MM.1S (cell line): ENCODE measurements at regions not wholly inside any gene's neighbourhood (a gene's known extent, or its start where the extent isn't known, plus 50 kb on each side); places are given as distances from the start of the nearest gene placed in this dataset.

Source experiments
- DNase-seq: peaks from one replicate; pipeline ENCODE4 v3.0.0-alpha.2; 2015
- H2AFZ ChIP-seq: fragments of 300-600 bp; sonication (generic); 2 replicates; pipeline ENCODE4 v1.6.0; 2016; ENCODE audit warnings: antibody characterized with exemption, low read length
- H3F3A ChIP-seq: fragments of 300-600 bp; sonication (generic); 2 replicates; pipeline ENCODE4 v1.6.1; 2016; ENCODE audit warnings: mild to moderate bottlenecking, antibody characterized with exemption, low read length, moderate library complexity, mixed read lengths; ENCODE audit not compliant: insufficient read depth
- H3K27ac ChIP-seq: fragments of 300-600 bp; sonication (generic); 2 replicates; pipeline ENCODE4 v1.5.1; 2016; ENCODE audit warnings: mild to moderate bottlenecking, low read length
- H3K27me3 ChIP-seq: fragments of 300-600 bp; sonication (generic); replicated peaks from 2 replicates; pipeline ENCODE4 v1.6.0; 2016; ENCODE audit warnings: low read length; ENCODE audit not compliant: insufficient read depth
- H3K36me3 ChIP-seq: fragments of 300-600 bp; sonication (generic); replicated peaks from 2 replicates; pipeline ENCODE4 v1.6.1; 2016; ENCODE audit warnings: mild to moderate bottlenecking, low read length, mixed read lengths; ENCODE audit not compliant: insufficient read depth
- H3K4me1 ChIP-seq: fragments of 300-600 bp; sonication (generic); 2 replicates; pipeline ENCODE4 v1.6.1; 2016; ENCODE audit warnings: low read length, mixed read lengths
- H3K4me2 ChIP-seq: fragments of 300-600 bp; sonication (generic); 2 replicates; pipeline ENCODE4 v1.6.0; 2016; ENCODE audit warnings: low read depth, low read length
- H3K4me3 ChIP-seq: fragments of 300-600 bp; sonication (generic); 2 replicates; pipeline ENCODE4 v1.5.1; 2016; ENCODE audit warnings: low read length, mixed read lengths
- H3K79me2 ChIP-seq: fragments of 300-600 bp; sonication (generic); 2 replicates; pipeline ENCODE4 v1.6.1; 2016; ENCODE audit warnings: mixed run types, low read length, mixed read lengths
- H3K9ac ChIP-seq: fragments of 300-600 bp; sonication (generic); 2 replicates; pipeline ENCODE4 v1.6.1; 2016; ENCODE audit warnings: low read length, mixed read lengths
- H3K9me2 ChIP-seq: fragments of 300-600 bp; sonication (generic); replicated peaks from 2 replicates; pipeline ENCODE4 v1.6.1; 2016; ENCODE audit warnings: mild to moderate bottlenecking, low read length, mixed read lengths; ENCODE audit not compliant: insufficient read depth
- H3K9me3 ChIP-seq: fragments of 300-600 bp; sonication (generic); replicated peaks from 2 replicates; pipeline ENCODE4 v1.6.1; 2016; ENCODE audit warnings: mild to moderate bottlenecking, low read length, mixed read lengths; ENCODE audit not compliant: insufficient read depth
- H4K20me1 ChIP-seq: fragments of 300-600 bp; sonication (generic); 2 replicates; pipeline ENCODE4 v1.6.1; 2016; ENCODE audit warnings: mild to moderate bottlenecking, low read length, moderate library complexity, mixed read lengths; ENCODE audit not compliant: insufficient read depth
- CTCF ChIP-seq: fragments of 300-600 bp; sonication (generic); IDR thresholded peaks from 2 replicates; pipeline ENCODE4 v1.5.1; 2016; ENCODE audit warnings: antibody characterized with exemption, low read length, mixed read lengths
- EZH2 ChIP-seq: fragments of 300-600 bp; sonication (generic); optimal IDR thresholded peaks from 2 replicates; pipeline ENCODE3; 2017; ENCODE audit warnings: low read depth, mild to moderate bottlenecking, antibody characterized with exemption, low read length, mixed read lengths
- EZH2phosphoT487 ChIP-seq: fragments of 300-600 bp; sonication (generic); IDR thresholded peaks from 2 replicates; pipeline ENCODE4 v1.6.1; 2018; ENCODE audit warnings: antibody characterized with exemption, low read length

DNA sequence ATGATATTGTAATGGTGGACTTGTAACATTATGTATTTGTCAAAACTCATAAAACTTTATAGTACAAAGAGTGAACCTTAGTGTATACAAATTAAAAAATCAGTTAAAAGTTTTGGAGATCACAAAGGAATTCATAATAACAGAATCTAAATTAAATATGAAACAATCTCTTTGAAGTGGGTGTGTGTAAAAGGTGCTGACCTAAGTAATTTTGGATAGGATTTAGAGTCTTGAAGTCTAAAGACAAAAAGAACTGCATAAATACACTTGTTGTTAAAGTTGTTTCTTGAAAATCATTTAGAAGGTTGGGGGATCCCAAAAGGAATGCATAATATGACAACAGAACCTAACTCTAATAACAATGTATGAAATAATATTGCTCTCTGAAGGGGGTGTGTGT is 295.5 kb downstream of the PRR16 start:
- TF ChIP-seq CTCF (no peak), EZH2 (no peak), EZH2phosphoT487 (no peak)
- H3K4me2 ChIP-seq = no peak overlapping the region
- no peak overlapping the region for H3K9ac ChIP-seq
- no peaks in the 10 kb centered on the region for H3F3A ChIP-seq
- no peaks in the 10 kb centered on the region for H3K9me2 ChIP-seq
- H3K4me3 ChIP-seq = no peak overlapping the region
- H3K9me3 ChIP-seq = no peaks in the 10 kb centered on the region
- no peak overlapping the region for H2AFZ ChIP-seq
- no peaks in the 10 kb centered on the region for H3K4me1 ChIP-seq
- no peaks in the 10 kb centered on the region for H3K79me2 ChIP-seq
- H4K20me1 ChIP-seq = no peaks in the 10 kb centered on the region
- H3K36me3 ChIP-seq = no peaks in the 10 kb centered on the region
- H3K27me3 ChIP-seq = no peaks in the 10 kb centered on the region
- no peak overlapping the region for H3K27ac ChIP-seq
- DNase-seq = no peak

DNA sequence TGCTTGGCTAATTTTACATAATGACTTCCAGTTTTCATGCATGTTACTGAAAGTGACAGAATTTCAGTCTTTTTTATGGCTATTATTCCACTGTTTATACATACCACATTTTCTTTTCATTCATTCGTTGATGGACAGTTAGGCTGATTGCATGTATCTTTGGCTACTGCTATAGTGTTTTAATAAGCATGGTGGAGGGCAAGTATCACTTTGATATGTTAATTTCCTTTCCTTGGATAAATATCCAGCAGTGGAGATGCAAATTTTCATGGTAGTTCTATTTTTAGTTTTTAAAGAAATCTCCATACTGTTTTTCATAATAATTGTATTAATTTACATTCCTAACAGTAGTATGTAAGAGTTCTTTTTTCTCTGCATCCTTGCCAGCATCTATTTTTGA is 297.9 kb downstream of the PRR16 start:
- Histone ChIP-seq H4K20me1 (no peaks in the 10 kb centered on the region), H3K27me3 (no peaks in the 10 kb centered on the region), H3K9ac (no peak overlapping the region), H3K4me1 (no peaks in the 10 kb centered on the region), H3K4me3 (no peak overlapping the region), H3K4me2 (no peak overlapping the region), H2AFZ (no peak overlapping the region), H3K9me2 (no peaks in the 10 kb centered on the region), H3K9me3 (no peaks in the 10 kb centered on the region), H3K27ac (no peak overlapping the region), H3F3A (no peaks in the 10 kb centered on the region), H3K79me2 (no peaks in the 10 kb centered on the region), H3K36me3 (no peaks in the 10 kb centered on the region)
- no peak for TF ChIP-seq EZH2phosphoT487
- no peak for TF ChIP-seq CTCF
- TF ChIP-seq EZH2 = no peak
- DNase-seq = no peak

DNA sequence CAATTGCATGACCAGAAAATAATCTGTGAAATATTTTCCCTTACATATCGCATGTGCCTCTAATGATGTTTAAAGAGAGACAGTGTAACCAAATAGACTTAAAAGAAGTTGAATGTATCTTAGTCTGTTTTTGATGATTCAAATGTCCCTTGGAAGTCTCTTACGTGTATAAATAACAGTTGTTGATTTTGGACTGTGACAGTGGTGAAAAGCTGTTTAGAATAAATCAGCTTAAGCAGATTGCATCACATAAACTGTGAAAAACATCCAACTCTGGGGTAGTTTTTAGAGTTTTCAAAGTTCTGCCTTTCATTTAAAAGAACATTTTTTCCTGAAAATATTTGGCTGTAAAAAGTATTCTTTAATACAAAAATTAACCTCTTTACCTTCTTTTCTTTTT is 301.1 kb downstream of the PRR16 start:
- no peak for DNase-seq
- no peaks in the 10 kb centered on the region for H3K36me3 ChIP-seq
- no peaks in the 10 kb centered on the region for H3F3A ChIP-seq
- H3K4me1 ChIP-seq = no peaks in the 10 kb centered on the region
- H3K4me2 ChIP-seq = no peak overlapping the region
- no peak overlapping the region for H3K9ac ChIP-seq
- TF ChIP-seq EZH2 = no peak
- TF ChIP-seq CTCF = no peak
- TF ChIP-seq EZH2phosphoT487 = no peak
- no peak overlapping the region for H3K4me3 ChIP-seq
- H3K27ac ChIP-seq = no peak overlapping the region
- H3K9me3 ChIP-seq = no peaks in the 10 kb centered on the region
- no peak overlapping the region for H2AFZ ChIP-seq
- H3K27me3 ChIP-seq = no peaks in the 10 kb centered on the region
- no peaks in the 10 kb centered on the region for H4K20me1 ChIP-seq
- no peaks in the 10 kb centered on the region for H3K79me2 ChIP-seq
- H3K9me2 ChIP-seq = no peaks in the 10 kb centered on the region
